ENCODE measurements at regions not wholly inside any gene's neighbourhood (a gene's known extent, or its start where the extent isn't known, plus 50 kb on each side); places are given as distances from the start of the nearest gene placed in this dataset.

DNA sequence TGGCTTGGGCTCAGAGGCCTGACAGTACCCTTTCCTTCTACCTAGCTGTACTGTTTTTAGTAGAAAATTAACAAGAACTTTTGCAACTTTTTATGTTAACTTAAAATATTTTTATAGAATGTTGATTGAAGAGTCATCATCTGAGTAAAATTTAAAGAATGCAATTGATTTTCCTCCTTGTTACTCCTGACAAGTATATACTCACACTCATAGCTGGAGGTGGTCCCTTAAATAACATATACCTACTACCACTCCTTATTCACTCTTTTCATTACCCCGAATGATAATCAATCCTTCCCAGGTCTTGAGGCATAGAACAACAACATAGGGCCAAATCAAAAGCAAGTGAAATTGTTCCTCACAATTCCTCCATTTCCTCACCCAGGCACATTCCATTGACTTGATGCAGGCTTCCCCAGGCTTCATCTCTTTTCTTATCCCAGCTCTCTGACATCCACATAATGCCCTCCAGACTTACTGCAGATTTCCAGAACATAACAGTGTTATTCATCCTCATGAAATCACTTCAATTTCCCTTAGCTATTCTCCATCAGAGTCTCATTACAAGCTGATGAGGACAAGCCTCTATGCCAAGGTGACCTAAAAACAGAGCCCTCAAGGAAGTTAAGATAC lies 73.2 kb upstream of the ANXA10 start:
- Histone ChIP-seq H3K9me3 (ENCODE audit: low read depth, low read length) (0 out of 2 replicates have a peak, but pooled peaks cover 3% of the 10 kb centered on the region), H3K27ac (no peak overlapping the region), H3K36me3 (ENCODE audit: insufficient read depth, low read length) (no peaks in the 10 kb centered on the region), H3K9ac (ENCODE audit: insufficient read length) (no peak overlapping the region), H3K4me3 (no peak overlapping the region)
- no peak for DNase-seq (ENCODE audit: low read depth, low spot score)
- TF ChIP-seq FOXP2 (optimal IDR thresholded peaks at IDR 0.05; ENCODE audit: control extremely low read depth, extremely low read length, insufficient read depth) (no peak), POLR2AphosphoS5 (IDR thresholded peaks at IDR 0.05; ENCODE audit: borderline replicate concordance, low read depth, low read length) (no peak), EZH2 (IDR thresholded peaks at IDR 0.05) (no peak)

DNA sequence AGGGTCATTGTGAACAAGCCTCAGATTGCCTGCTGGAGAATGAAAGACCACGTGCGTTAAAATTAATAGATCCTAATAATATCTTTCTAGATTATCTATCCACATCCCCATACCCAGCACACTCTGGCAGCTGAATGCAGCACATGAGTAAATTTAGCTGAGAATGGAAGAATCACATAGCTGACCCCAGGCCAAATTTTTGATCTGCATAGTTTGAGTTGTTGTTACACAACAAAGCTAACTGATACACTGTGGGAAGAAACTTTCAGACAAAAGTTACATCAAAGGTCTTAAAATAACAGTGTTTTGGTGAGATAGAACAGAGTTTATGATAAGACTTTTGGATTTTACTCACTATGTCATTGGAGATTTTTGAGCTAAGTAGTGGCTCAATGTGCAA lies 72.4 kb upstream of the ANXA10 start:
- no peak overlapping the region for H3K4me3 ChIP-seq
- TF ChIP-seq FOXP2 (optimal IDR thresholded peaks at IDR 0.05; ENCODE audit: control extremely low read depth, extremely low read length, insufficient read depth) (no peak), POLR2AphosphoS5 (IDR thresholded peaks at IDR 0.05; ENCODE audit: borderline replicate concordance, low read depth, low read length) (no peak), EZH2 (IDR thresholded peaks at IDR 0.05) (no peak)
- no peak overlapping the region for H3K9ac ChIP-seq (ENCODE audit: insufficient read length)
- no peak overlapping the region for H3K27ac ChIP-seq
- H3K9me3 ChIP-seq (ENCODE audit: low read depth, low read length) = 0 out of 2 replicates have a peak, but pooled peaks cover 3% of the 10 kb centered on the region
- DNase-seq (ENCODE audit: low read depth, low spot score) = no peak
- no peaks in the 10 kb centered on the region for H3K36me3 ChIP-seq (ENCODE audit: insufficient read depth, low read length)

GRCh38 chr4:168021666-168022065 lies 70.7 kb upstream of the ANXA10 start:
- no peak for DNase-seq (ENCODE audit: low read depth, low spot score)

GRCh38 chr4:168028568-168028967 lies 63.8 kb upstream of the ANXA10 start:
- TF ChIP-seq FOXP2 (optimal IDR thresholded peaks at IDR 0.05; ENCODE audit: control extremely low read depth, extremely low read length, insufficient read depth) = no peak
- no peak for TF ChIP-seq EZH2 (IDR thresholded peaks at IDR 0.05)
- TF ChIP-seq POLR2AphosphoS5 (IDR thresholded peaks at IDR 0.05; ENCODE audit: borderline replicate concordance, low read depth, low read length) = no peak
- no peak overlapping the region for H3K27ac ChIP-seq
- no peaks in the 10 kb centered on the region for H3K9me3 ChIP-seq (ENCODE audit: low read depth, low read length)
- H3K4me3 ChIP-seq = no peak overlapping the region
- H3K9ac ChIP-seq (ENCODE audit: insufficient read length) = no peak overlapping the region
- no peaks in the 10 kb centered on the region for H3K36me3 ChIP-seq (ENCODE audit: insufficient read depth, low read length)
- DNase-seq (ENCODE audit: low read depth, low spot score) = no peak

More at GRCh38 chr4:168021666-168022065, 70.7 kb upstream of the ANXA10 start:
- H3K36me3 ChIP-seq (ENCODE audit: insufficient read depth, low read length) = no peaks in the 10 kb centered on the region
- 0 out of 2 replicates have a peak, but pooled peaks cover 3% of the 10 kb centered on the region for H3K9me3 ChIP-seq (ENCODE audit: low read depth, low read length)
- H3K4me3 ChIP-seq = no peak overlapping the region
- no peak for TF ChIP-seq FOXP2 (optimal IDR thresholded peaks at IDR 0.05; ENCODE audit: control extremely low read depth, extremely low read length, insufficient read depth)
- no peak for TF ChIP-seq EZH2 (IDR thresholded peaks at IDR 0.05)
- no peak for TF ChIP-seq POLR2AphosphoS5 (IDR thresholded peaks at IDR 0.05; ENCODE audit: borderline replicate concordance, low read depth, low read length)
- no peak overlapping the region for H3K9ac ChIP-seq (ENCODE audit: insufficient read length)
- H3K27ac ChIP-seq = no peak overlapping the region

DNA sequence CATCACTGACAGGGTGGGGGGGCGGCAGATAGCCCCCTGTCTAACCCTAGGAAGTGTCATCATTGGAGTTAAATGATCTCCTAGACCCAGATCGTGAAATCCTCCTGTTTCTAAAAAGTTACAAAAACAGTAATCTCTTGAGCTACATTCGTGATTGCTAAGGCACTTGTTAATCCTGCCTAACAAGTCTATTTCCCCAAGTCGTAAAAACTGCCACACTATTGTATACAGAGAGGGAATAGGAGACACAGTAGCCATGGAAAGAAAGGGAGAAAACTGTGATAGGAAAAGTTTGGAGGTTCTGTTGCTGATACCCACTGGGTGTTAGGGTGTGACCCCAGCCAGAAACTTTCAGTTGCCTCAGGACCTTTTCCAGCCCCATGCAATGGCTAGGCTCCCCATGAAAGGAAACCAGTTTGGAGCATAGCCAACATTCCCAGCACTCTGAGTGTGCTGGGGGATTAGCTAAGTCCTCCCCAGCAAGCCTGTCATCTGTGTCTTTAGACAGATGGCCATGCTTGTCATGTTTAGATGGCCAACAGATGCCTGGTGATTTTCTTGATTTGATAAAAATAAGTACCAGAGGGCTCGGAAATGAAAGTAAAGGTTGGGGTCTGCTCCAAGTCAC lies 63.3 kb upstream of the ANXA10 start:
- no peak overlapping the region for H3K27ac ChIP-seq
- no peak overlapping the region for H3K9ac ChIP-seq (ENCODE audit: insufficient read length)
- no peak for TF ChIP-seq POLR2AphosphoS5 (IDR thresholded peaks at IDR 0.05; ENCODE audit: borderline replicate concordance, low read depth, low read length)
- TF ChIP-seq EZH2 (IDR thresholded peaks at IDR 0.05) = no peak
- TF ChIP-seq FOXP2 (optimal IDR thresholded peaks at IDR 0.05; ENCODE audit: control extremely low read depth, extremely low read length, insufficient read depth) = no peak
- DNase-seq (ENCODE audit: low read depth, low spot score) = no peak
- H3K4me3 ChIP-seq = no peak overlapping the region
- H3K9me3 ChIP-seq (ENCODE audit: low read depth, low read length) = no peaks in the 10 kb centered on the region
- no peaks in the 10 kb centered on the region for H3K36me3 ChIP-seq (ENCODE audit: insufficient read depth, low read length)

DNA sequence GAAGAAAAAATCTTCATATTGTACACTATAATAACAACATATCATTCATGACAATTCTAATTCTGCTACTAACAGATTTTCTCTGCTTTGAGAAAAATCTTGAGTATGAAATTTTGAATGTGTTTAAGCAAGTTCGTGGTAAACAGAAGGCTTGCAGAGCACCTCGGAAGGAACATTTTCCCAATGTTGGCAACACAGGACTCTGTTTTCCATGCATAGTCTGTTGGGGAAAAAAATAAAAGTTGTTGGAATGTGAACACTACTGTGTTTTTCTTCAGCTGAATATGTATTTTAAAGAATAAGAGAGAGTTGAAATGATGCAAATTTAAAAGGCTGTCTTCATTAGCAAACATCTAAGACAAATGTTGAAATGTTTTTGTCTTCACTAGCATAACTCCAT lies 54.7 kb upstream of the ANXA10 start:
- Histone ChIP-seq H3K27ac (no peak overlapping the region), H3K9me3 (ENCODE audit: low read depth, low read length) (no peaks in the 10 kb centered on the region), H3K4me3 (no peak overlapping the region), H3K36me3 (ENCODE audit: insufficient read depth, low read length) (no peaks in the 10 kb centered on the region), H3K9ac (ENCODE audit: insufficient read length) (no peak overlapping the region)
- no peak for TF ChIP-seq FOXP2 (optimal IDR thresholded peaks at IDR 0.05; ENCODE audit: control extremely low read depth, extremely low read length, insufficient read depth)
- TF ChIP-seq POLR2AphosphoS5 (IDR thresholded peaks at IDR 0.05; ENCODE audit: borderline replicate concordance, low read depth, low read length) = no peak
- TF ChIP-seq EZH2 (IDR thresholded peaks at IDR 0.05) = no peak
- DNase-seq (ENCODE audit: low read depth, low spot score) = no peak

- Histone ChIP-seq H3K4me3 (no peak overlapping the region), H3K9me3 (ENCODE audit: low read depth, low read length) (no peaks in the 10 kb centered on the region), H3K9ac (ENCODE audit: insufficient read length) (no peak overlapping the region), H3K36me3 (ENCODE audit: insufficient read depth, low read length) (no peaks in the 10 kb centered on the region), H3K27ac (no peak overlapping the region)
- no peak for DNase-seq (ENCODE audit: low read depth, low spot score)
- TF ChIP-seq FOXP2 (optimal IDR thresholded peaks at IDR 0.05; ENCODE audit: control extremely low read depth, extremely low read length, insufficient read depth) = no peak
- no peak for TF ChIP-seq EZH2 (IDR thresholded peaks at IDR 0.05)
- no peak for TF ChIP-seq POLR2AphosphoS5 (IDR thresholded peaks at IDR 0.05; ENCODE audit: borderline replicate concordance, low read depth, low read length)
These were observed 52.7 kb upstream of the ANXA10 start for GRCh38 chr4:168039593-168039992.
